ENCODE measurements at regions not wholly inside any gene's neighbourhood (a gene's known extent, or its start where the extent isn't known, plus 50 kb on each side); places are given as distances from the start of the nearest gene placed in this dataset.

DNA sequence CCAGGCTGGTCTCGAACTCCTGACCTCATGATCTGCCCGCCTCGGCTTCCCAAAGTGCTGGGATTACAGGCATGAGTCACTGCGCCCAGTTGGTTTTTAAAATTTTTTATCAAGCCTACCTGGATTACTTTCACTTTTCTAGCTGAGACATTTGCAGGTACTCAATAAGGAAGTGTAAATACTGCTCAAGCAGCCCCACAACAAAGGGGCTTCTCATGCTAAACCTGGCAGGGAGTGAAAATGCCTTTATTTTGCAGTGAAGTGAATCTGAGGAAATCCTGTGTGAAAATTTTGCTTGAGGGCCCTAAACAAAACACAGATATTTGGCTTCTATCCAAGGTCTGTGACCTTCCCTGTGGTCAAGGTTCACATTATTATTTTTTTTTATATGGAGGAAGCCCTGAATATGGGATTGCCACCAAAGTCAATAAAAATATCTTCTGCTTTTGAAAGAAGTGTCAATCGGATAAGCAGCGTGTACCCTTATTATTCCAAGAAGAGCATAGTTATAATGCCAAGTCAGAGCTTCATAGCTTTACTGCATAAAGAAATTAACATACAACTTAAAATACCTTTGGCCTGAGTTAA, 481.0 kb downstream of the SH2D1A start:
- Mint-ChIP-seq H3K9me3 (no peaks in the 10 kb centered on the region), H3K36me3 (ENCODE audit: low read depth) (no peaks in the 10 kb centered on the region), H3K27ac (no peak overlapping the region), H3K4me1 (ENCODE audit: low read depth) (peaks cover 13% of the 10 kb centered on the region), H3K4me3 (ENCODE audit: low read depth) (no peak overlapping the region), H3K27me3 (ENCODE audit: low read depth) (no peaks in the 10 kb centered on the region)
- intact Hi-C loops (cut with micrococcal nuclease), result no loop called here
- no peak for DNase-seq (ENCODE audit: low spot score)

DNA sequence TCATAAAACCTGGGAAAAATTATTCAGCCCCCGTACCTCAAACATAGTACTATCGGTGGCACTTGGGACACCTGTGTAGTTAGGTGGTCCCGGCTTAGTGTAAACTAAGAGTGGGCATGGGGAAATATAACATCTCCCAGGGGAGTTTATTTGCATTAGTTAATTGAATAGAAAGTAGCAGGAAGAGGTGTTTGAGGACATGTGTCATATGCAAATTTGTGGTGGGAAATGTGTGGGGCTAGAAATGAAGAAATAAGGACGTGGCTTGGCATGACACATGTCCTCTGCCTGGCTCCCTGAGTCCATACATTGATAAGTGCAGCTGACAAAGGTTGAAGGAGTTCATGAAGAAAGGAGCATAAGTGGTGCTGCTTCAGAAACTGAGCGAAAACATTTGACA, 483.6 kb downstream of the SH2D1A start:
- H3K4me1 Mint-ChIP-seq (ENCODE audit: low read depth), result peaks cover 13% of the 10 kb centered on the region
- no peak for DNase-seq (ENCODE audit: low spot score)
- H3K4me3 Mint-ChIP-seq (ENCODE audit: low read depth), result no peak overlapping the region
- H3K27ac Mint-ChIP-seq, result no peak overlapping the region
- no peaks in the 10 kb centered on the region for H3K36me3 Mint-ChIP-seq (ENCODE audit: low read depth)
- H3K9me3 Mint-ChIP-seq, result no peaks in the 10 kb centered on the region
- no peaks in the 10 kb centered on the region for H3K27me3 Mint-ChIP-seq (ENCODE audit: low read depth)
- intact Hi-C loops (cut with micrococcal nuclease), result no loop called here

DNA sequence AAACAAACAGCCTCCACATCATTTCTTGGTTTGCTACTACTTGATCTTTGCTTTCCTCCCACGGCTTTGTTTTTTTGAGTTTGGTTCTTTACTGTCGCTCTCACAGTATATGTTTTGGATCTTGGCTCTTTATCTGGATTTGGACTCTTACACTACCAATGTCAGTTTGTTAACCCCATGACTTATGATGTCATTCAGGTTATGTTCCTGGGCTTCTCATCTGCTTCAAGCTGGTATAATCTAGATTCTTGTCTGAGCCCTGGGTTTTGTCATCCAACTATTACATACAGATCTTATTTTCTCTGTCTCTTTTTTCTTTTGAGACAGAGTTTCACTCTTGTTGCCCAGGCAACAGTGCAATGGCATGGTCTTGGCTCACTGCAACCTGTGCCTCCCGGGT, 482.9 kb upstream of the TEX13C start:
- intact Hi-C loops (cut with micrococcal nuclease), result no loop called here
- H3K27ac Mint-ChIP-seq, result no peak overlapping the region

DNA sequence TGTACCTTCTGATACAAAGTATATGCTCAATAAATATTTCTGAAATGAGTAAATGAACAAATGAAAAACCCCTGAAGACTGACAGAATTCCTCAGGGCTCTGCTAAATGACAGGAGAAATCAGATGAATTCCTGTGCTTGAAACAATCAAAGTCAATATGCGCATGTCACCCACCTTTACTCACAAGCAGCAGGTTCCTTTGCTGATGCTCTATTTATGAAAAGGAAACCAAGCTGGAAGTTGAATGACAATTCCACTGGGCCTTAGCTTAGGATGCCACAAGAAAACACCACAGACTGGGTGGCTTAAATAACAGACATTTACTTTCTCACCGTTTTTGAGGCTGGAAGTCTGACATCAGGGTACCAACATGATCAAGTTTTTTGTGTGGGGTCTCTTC, 477.5 kb upstream of the TEX13C start:
- Mint-ChIP-seq H3K27me3 (ENCODE audit: low read depth) (no peaks in the 10 kb centered on the region), H3K27ac (no peak overlapping the region), H3K4me1 (ENCODE audit: low read depth) (no peaks in the 10 kb centered on the region), H3K4me3 (ENCODE audit: low read depth) (no peak overlapping the region), H3K9me3 (no peaks in the 10 kb centered on the region), H3K36me3 (ENCODE audit: low read depth) (no peaks in the 10 kb centered on the region)
- DNase-seq (ENCODE audit: low spot score), result no peak
- intact Hi-C loops (cut with micrococcal nuclease), result no loop called here

More for the DNA sequence above, 482.9 kb upstream of the TEX13C start:
- Mint-ChIP-seq H3K9me3 (no peaks in the 10 kb centered on the region), H3K4me3 (ENCODE audit: low read depth) (no peak overlapping the region), H3K27me3 (ENCODE audit: low read depth) (no peaks in the 10 kb centered on the region), H3K4me1 (ENCODE audit: low read depth) (peaks cover 2% of the 10 kb centered on the region), H3K36me3 (ENCODE audit: low read depth) (no peaks in the 10 kb centered on the region)
- DNase-seq (ENCODE audit: low spot score), result no peak

DNA sequence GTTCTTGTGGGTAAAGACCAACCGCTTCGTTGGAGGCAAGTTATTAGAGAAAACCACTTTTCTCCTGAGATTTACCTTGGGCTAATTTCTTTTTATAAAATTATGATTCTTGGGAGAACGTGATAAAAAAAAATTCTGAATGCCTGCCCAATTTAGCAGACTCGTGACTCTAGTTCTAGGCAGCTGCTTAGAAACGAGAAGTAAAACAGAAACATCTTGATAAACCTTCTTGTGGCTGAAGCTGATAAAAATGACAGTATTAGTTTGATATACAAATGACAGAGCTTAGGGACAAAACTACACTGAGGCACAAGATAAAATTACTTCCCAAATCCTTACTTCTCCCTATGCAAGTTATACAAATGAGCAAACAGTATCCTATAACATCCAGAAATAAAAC, 458.9 kb upstream of the TEX13C start:
- no peaks in the 10 kb centered on the region for H3K36me3 Mint-ChIP-seq (ENCODE audit: low read depth)
- intact Hi-C loops (cut with micrococcal nuclease), result no loop called here
- H3K4me1 Mint-ChIP-seq (ENCODE audit: low read depth), result no peaks in the 10 kb centered on the region
- no peaks in the 10 kb centered on the region for H3K27me3 Mint-ChIP-seq (ENCODE audit: low read depth)
- DNase-seq (ENCODE audit: low spot score), result no peak
- H3K9me3 Mint-ChIP-seq, result no peaks in the 10 kb centered on the region
- H3K4me3 Mint-ChIP-seq (ENCODE audit: low read depth), result no peak overlapping the region
- H3K27ac Mint-ChIP-seq, result no peak overlapping the region

DNA sequence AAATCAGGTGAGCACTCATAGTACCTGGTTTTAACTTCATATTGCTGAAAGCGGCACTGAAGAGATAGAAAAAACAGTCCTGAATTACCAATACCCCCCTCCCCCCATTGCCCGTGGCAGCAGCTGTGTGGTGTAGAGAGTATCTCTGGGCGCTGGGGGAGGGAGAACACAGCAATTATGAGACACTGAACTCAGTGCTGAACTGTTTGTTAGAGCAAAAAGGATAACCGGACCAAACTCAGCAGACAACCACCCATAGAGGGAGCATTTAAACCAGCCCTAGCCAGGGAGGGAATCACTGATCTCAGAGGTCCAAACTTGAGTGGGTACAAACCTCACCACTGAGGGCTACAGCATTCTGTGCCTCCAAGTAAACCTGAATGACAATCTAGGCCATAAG, 457.4 kb upstream of the TEX13C start:
- Mint-ChIP-seq H3K27me3 (ENCODE audit: low read depth) (no peaks in the 10 kb centered on the region), H3K4me1 (ENCODE audit: low read depth) (no peaks in the 10 kb centered on the region), H3K4me3 (ENCODE audit: low read depth) (no peak overlapping the region), H3K36me3 (ENCODE audit: low read depth) (no peaks in the 10 kb centered on the region), H3K9me3 (no peaks in the 10 kb centered on the region), H3K27ac (no peak overlapping the region)
- intact Hi-C loops (cut with micrococcal nuclease), result no loop called here
- DNase-seq (ENCODE audit: low spot score), result no peak

DNA sequence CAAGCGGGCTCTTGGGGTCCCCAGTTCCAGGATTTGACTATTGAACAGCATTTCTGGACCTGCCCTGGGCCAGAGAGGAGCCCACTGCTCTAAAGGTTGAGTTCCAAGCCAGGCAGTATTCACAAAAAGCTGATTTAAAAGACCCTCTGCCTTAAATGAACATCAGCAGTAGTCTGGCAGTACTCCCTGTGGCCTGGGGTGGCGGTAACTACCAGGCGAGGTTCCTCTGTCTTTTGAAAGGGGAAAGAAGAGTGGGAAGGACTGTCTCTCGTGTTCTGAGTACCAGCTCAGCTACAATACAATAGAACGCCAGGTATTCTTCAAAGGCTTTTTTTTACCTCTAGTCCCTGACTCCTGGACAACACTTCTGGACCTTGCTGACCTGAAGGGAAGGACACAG, 456.4 kb upstream of the TEX13C start:
- Mint-ChIP-seq H3K27me3 (ENCODE audit: low read depth) (no peaks in the 10 kb centered on the region), H3K4me3 (ENCODE audit: low read depth) (no peak overlapping the region), H3K36me3 (ENCODE audit: low read depth) (no peaks in the 10 kb centered on the region), H3K4me1 (ENCODE audit: low read depth) (no peaks in the 10 kb centered on the region), H3K27ac (no peak overlapping the region), H3K9me3 (no peaks in the 10 kb centered on the region)
- intact Hi-C loops (cut with micrococcal nuclease), result no loop called here
- DNase-seq (ENCODE audit: low spot score), result no peak

DNA sequence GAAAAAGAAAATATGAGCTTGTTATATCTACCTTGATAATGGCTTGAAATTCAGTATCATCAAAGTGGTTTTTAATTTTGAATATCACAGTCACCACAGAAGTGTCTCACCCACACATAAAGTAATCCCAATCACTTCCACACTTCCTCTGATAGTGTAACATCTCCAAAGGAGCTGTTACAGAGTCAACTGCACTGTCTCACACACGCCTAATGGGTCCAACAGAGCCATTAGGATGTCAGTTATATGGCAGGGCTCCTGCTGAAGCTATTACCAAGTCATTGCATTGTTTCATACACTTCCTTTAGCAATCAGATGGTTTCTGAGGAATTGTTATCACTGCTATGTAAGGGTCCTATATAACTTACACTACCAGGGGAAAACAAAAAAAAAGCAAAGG, 432.1 kb upstream of the TEX13C start:
- DNase-seq (ENCODE audit: low spot score), result no peak

DNA sequence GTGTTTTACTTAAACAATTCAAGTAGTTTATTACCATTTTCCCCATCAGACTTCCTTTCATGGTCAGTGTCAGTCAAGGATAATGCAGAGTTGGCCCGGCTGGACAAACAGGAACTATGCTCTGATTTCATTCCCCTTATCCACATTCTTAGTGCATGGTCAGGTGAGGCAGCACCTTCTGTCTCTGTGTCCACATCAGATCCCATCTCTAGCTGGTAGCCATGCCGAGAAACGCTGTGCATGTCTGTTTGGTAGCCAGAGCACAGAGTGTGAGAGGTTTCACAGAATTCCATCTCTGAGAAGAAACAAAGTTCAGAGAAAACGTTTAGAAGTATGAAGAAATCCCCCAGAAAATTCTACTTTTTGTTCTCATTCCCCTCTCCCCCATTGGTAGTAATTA, 423.7 kb upstream of the TEX13C start:
- intact Hi-C loops (cut with micrococcal nuclease), result no loop called here
- H3K4me3 Mint-ChIP-seq (ENCODE audit: low read depth), result no peak overlapping the region
- no peak for DNase-seq (ENCODE audit: low spot score)
- no peaks in the 10 kb centered on the region for H3K36me3 Mint-ChIP-seq (ENCODE audit: low read depth)
- no peaks in the 10 kb centered on the region for H3K27me3 Mint-ChIP-seq (ENCODE audit: low read depth)
- H3K9me3 Mint-ChIP-seq, result no peaks in the 10 kb centered on the region
- no peak overlapping the region for H3K27ac Mint-ChIP-seq
- no peaks in the 10 kb centered on the region for H3K4me1 Mint-ChIP-seq (ENCODE audit: low read depth)

More for the DNA sequence above, 432.1 kb upstream of the TEX13C start:
- Mint-ChIP-seq H3K27ac (no peak overlapping the region), H3K36me3 (ENCODE audit: low read depth) (no peaks in the 10 kb centered on the region), H3K4me1 (ENCODE audit: low read depth) (no peaks in the 10 kb centered on the region), H3K9me3 (no peaks in the 10 kb centered on the region), H3K27me3 (ENCODE audit: low read depth) (no peaks in the 10 kb centered on the region), H3K4me3 (ENCODE audit: low read depth) (no peak overlapping the region)
- intact Hi-C loops (cut with micrococcal nuclease), result no loop called here

DNA sequence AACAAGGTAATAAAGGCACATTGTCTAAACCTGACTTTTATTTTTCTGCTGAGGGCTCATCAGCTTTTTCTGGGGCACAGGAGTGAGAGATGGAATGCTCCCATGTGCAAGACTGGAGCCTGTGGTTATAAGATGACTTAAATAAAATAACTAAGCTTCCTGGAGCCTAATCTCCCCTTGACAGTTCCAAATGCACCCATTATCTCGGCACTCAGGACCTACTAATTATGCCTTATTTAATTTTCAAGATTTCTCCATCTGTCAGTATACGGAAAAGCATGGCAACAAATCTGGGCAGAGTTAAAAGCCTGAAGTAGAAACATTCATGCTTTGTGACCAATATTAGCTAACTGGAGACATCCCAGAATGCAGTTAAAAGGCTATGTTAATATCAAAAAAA, 416.7 kb upstream of the TEX13C start:
- intact Hi-C loops (cut with micrococcal nuclease), result no loop called here
- Mint-ChIP-seq H3K9me3 (no peaks in the 10 kb centered on the region), H3K4me1 (ENCODE audit: low read depth) (no peaks in the 10 kb centered on the region), H3K27ac (no peak overlapping the region), H3K4me3 (ENCODE audit: low read depth) (no peak overlapping the region), H3K36me3 (ENCODE audit: low read depth) (no peaks in the 10 kb centered on the region), H3K27me3 (ENCODE audit: low read depth) (no peaks in the 10 kb centered on the region)
- DNase-seq (ENCODE audit: low spot score), result no peak

DNA sequence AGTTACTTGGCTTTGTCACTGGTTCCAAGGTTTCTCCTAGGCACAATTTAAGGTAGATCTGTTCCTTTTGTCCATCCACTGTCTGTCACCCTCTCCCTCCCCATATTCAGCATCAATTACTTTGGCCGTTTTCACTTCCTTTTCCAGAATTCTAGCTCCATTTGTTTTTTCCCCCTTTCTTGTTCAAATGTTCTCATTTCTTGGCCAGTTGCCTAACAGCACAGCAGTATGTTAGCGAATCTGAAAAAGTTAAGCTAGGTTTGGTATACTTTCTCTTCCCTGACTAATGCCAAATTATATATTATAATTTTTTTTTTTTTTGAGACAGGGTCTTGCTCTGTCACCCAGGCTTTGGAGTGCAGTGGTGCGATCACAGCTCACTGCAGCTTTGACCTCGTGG, 409.1 kb upstream of the TEX13C start:
- intact Hi-C loops (cut with micrococcal nuclease), result no loop called here
- DNase-seq (ENCODE audit: low spot score), result no peak
- H3K9me3 Mint-ChIP-seq, result no peaks in the 10 kb centered on the region
- H3K27ac Mint-ChIP-seq, result no peak overlapping the region
- H3K4me3 Mint-ChIP-seq (ENCODE audit: low read depth), result no peak overlapping the region
- H3K27me3 Mint-ChIP-seq (ENCODE audit: low read depth), result no peaks in the 10 kb centered on the region
- no peaks in the 10 kb centered on the region for H3K4me1 Mint-ChIP-seq (ENCODE audit: low read depth)
- H3K36me3 Mint-ChIP-seq (ENCODE audit: low read depth), result no peaks in the 10 kb centered on the region

DNA sequence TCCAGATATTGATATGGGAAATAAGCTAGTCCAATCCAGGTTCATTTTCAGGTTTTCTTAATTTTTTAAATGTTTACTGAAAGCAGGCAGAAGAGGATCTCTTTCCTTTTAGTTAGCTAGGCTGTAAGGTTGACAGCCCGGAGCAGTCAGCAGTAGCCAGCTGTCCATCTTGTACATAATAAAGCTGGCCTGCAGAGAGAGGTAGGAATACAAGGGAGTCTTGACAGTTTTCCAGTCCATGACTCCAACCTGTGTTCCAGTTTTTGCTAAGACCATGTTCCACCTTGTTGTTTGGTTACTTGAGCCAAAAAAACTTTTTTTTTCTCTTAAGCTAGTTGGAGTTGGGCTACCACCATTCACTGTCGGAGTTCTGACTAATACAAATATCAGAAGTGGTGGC, 402.7 kb upstream of the TEX13C start:
- no peaks in the 10 kb centered on the region for H3K36me3 Mint-ChIP-seq (ENCODE audit: low read depth)

DNA sequence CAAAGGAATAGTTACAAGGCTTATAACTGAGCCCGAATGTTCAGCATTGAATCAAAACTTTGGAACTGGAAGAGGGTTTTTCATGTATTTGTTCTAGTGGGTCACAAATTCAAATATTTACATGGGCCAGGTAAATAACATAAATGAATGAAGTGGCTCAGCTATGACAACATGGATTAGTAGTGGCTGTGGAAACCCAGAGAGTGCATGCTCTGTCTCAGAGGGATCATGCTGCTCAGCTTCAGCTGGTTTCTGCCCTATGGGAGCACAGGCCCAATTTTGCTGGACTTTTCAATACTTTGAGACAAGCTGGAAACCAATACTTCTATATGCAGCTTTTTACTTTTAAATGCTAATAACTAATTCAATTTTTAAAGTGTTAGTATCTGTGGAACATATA, 394.0 kb upstream of the TEX13C start:
- Mint-ChIP-seq H3K4me3 (ENCODE audit: low read depth) (no peak overlapping the region), H3K27ac (no peak overlapping the region), H3K27me3 (ENCODE audit: low read depth) (no peaks in the 10 kb centered on the region), H3K36me3 (ENCODE audit: low read depth) (no peaks in the 10 kb centered on the region), H3K9me3 (no peaks in the 10 kb centered on the region), H3K4me1 (ENCODE audit: low read depth) (peaks cover 2% of the 10 kb centered on the region)
- DNase-seq (ENCODE audit: low spot score), result no peak
- intact Hi-C loops (cut with micrococcal nuclease), result no loop called here

More for the DNA sequence above, 402.7 kb upstream of the TEX13C start:
- H3K4me3 Mint-ChIP-seq (ENCODE audit: low read depth), result no peak overlapping the region
- no peaks in the 10 kb centered on the region for H3K27me3 Mint-ChIP-seq (ENCODE audit: low read depth)
- H3K27ac Mint-ChIP-seq, result no peak overlapping the region
- intact Hi-C loops (cut with micrococcal nuclease), result no loop called here
- no peaks in the 10 kb centered on the region for H3K4me1 Mint-ChIP-seq (ENCODE audit: low read depth)
- no peaks in the 10 kb centered on the region for H3K9me3 Mint-ChIP-seq
- DNase-seq (ENCODE audit: low spot score), result no peak

DNA sequence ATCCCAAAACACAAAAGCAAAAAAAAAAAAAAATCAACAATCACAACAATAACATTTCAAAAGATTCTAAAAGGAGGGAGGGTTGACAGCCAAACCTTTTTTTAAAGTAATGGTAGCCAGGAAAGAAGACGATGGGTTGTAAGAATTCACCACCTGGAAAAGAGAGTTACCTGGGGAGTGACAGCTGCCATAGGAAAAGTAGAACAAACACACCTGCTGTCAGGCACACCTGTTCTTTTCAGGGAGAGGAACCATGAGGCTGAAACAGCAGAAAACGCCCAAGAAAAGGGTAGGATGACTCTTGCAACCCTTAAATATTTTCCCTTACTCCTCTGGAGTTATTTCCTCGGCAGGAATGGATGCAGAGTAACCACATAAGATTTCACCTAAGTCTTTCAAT, 388.4 kb upstream of the TEX13C start:
- Mint-ChIP-seq H3K27me3 (ENCODE audit: low read depth) (no peaks in the 10 kb centered on the region), H3K4me3 (ENCODE audit: low read depth) (no peak overlapping the region), H3K36me3 (ENCODE audit: low read depth) (no peaks in the 10 kb centered on the region), H3K9me3 (no peaks in the 10 kb centered on the region), H3K4me1 (ENCODE audit: low read depth) (no peaks in the 10 kb centered on the region), H3K27ac (no peak overlapping the region)
- intact Hi-C loops (cut with micrococcal nuclease), result no loop called here
- no peak for DNase-seq (ENCODE audit: low spot score)
